K562 (cell line): ENCODE measurements at regions not wholly inside any gene's neighbourhood (a gene's known extent, or its start where the extent isn't known, plus 50 kb on each side); places are given as distances from the start of the nearest gene placed in this dataset.

ENCODE experiments used
- BHLHE40 ChIP-seq: IDR thresholded peaks from 2 replicates; pipeline ENCODE4 v1.6.1; 2011; ENCODE audit warnings: low read length, improper control_type of control experiment
- ERF ChIP-seq: fragments of 450-650 bp; formaldehyde crosslinking; IDR thresholded peaks from 2 replicates; pipeline ENCODE4 v1.4.0; 2020; ENCODE audit warnings: mild to moderate bottlenecking, mixed read lengths
- ZNF175 ChIP-seq: fragments of 200-800 bp; sonication (Bioruptor generic); IDR thresholded peaks from 2 replicates; pipeline ENCODE4 v1.6.1; 2016; ENCODE audit warnings: low read depth, mild to moderate bottlenecking, missing genetic modification characterization, missing compliant biosample characterization
- ZNF75A ChIP-seq: fragments of 450-650 bp; formaldehyde crosslinking; IDR thresholded peaks from 2 replicates; pipeline ENCODE4 v1.4.0; 2020; ENCODE audit warnings: mild to moderate bottlenecking
- TF ChIP-seq, protein P1 (sequence below): fragments of 450-650 bp; conservative IDR thresholded peaks from 2 replicates; pipeline ENCODE4 v1.6.1; 2016; ENCODE audit warnings: missing genetic modification characterization, low read depth, mild to moderate bottlenecking, missing compliant biosample characterization, moderate library complexity
- TF ChIP-seq, protein P2 (sequence below): fragments of 450-650 bp; IDR thresholded peaks from 2 replicates; pipeline ENCODE4 v1.6.1; 2016; ENCODE audit warnings: low read depth, mild to moderate bottlenecking, moderate library complexity
- TF ChIP-seq, protein P3 (sequence below): sonication (generic); formaldehyde crosslinking; IDR thresholded peaks from 2 replicates; pipeline ENCODE4 v1.8.0; 2023; ENCODE audit warnings: mild to moderate bottlenecking, missing genetic modification reagents
- TF ChIP-seq, protein P4 (sequence below), 3 experiments: IDR thresholded peaks in 2 of 3; conservative IDR thresholded peaks in 1 of 3; 2 replicates each; pipeline ENCODE4 v1.5.1; 2011 to 2012; ENCODE audit warnings: low read length in 3 of 3, mild to moderate bottlenecking in 3 of 3, control low read depth in 2 of 3, improper control_type of control experiment in 1 of 3, inconsistent platforms in 1 of 3, low read depth in 1 of 3, mixed read lengths in 1 of 3, moderate library complexity in 1 of 3; ENCODE audit not compliant: insufficient read depth in 2 of 3

DNA sequence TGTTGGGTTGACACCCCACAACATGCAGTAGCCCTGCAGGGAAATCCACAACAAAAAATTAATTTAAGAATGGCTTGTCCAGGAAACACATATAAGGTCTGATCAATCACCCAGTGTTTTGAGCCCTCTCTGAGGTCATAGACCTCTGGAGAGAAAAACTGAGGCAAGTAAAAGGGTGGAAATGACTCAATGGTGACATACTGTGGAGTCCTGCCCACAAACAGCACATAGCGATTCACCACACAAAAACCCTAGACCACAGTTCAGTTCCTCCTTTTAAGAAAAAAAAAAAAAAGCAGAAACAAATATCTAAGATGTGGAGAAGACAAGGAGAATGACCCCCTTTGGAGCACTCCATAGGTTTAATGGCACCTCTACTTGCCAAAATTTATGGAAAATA lies 2691.0 kb downstream of the PCDH7 start (continued):
- TF ChIP-seq, protein P1, sequence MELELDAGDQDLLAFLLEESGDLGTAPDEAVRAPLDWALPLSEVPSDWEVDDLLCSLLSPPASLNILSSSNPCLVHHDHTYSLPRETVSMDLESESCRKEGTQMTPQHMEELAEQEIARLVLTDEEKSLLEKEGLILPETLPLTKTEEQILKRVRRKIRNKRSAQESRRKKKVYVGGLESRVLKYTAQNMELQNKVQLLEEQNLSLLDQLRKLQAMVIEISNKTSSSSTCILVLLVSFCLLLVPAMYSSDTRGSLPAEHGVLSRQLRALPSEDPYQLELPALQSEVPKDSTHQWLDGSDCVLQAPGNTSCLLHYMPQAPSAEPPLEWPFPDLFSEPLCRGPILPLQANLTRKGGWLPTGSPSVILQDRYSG (tag) = no peak
- TF ChIP-seq, protein P2, sequence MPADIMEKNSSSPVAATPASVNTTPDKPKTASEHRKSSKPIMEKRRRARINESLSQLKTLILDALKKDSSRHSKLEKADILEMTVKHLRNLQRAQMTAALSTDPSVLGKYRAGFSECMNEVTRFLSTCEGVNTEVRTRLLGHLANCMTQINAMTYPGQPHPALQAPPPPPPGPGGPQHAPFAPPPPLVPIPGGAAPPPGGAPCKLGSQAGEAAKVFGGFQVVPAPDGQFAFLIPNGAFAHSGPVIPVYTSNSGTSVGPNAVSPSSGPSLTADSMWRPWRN = no peak
- TF ChIP-seq ERF (no peak), ZNF175 (CRISPR knock-in tag) (no peak), BHLHE40 (no peak), ZNF75A (no peak)
- TF ChIP-seq, protein P3, sequence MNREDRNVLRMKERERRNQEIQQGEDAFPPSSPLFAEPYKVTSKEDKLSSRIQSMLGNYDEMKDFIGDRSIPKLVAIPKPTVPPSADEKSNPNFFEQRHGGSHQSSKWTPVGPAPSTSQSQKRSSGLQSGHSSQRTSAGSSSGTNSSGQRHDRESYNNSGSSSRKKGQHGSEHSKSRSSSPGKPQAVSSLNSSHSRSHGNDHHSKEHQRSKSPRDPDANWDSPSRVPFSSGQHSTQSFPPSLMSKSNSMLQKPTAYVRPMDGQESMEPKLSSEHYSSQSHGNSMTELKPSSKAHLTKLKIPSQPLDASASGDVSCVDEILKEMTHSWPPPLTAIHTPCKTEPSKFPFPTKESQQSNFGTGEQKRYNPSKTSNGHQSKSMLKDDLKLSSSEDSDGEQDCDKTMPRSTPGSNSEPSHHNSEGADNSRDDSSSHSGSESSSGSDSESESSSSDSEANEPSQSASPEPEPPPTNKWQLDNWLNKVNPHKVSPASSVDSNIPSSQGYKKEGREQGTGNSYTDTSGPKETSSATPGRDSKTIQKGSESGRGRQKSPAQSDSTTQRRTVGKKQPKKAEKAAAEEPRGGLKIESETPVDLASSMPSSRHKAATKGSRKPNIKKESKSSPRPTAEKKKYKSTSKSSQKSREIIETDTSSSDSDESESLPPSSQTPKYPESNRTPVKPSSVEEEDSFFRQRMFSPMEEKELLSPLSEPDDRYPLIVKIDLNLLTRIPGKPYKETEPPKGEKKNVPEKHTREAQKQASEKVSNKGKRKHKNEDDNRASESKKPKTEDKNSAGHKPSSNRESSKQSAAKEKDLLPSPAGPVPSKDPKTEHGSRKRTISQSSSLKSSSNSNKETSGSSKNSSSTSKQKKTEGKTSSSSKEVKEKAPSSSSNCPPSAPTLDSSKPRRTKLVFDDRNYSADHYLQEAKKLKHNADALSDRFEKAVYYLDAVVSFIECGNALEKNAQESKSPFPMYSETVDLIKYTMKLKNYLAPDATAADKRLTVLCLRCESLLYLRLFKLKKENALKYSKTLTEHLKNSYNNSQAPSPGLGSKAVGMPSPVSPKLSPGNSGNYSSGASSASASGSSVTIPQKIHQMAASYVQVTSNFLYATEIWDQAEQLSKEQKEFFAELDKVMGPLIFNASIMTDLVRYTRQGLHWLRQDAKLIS (CRISPR knock-in tag) = no peak
- TF ChIP-seq, protein P4, sequence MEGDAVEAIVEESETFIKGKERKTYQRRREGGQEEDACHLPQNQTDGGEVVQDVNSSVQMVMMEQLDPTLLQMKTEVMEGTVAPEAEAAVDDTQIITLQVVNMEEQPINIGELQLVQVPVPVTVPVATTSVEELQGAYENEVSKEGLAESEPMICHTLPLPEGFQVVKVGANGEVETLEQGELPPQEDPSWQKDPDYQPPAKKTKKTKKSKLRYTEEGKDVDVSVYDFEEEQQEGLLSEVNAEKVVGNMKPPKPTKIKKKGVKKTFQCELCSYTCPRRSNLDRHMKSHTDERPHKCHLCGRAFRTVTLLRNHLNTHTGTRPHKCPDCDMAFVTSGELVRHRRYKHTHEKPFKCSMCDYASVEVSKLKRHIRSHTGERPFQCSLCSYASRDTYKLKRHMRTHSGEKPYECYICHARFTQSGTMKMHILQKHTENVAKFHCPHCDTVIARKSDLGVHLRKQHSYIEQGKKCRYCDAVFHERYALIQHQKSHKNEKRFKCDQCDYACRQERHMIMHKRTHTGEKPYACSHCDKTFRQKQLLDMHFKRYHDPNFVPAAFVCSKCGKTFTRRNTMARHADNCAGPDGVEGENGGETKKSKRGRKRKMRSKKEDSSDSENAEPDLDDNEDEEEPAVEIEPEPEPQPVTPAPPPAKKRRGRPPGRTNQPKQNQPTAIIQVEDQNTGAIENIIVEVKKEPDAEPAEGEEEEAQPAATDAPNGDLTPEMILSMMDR (IDR thresholded peaks at IDR 0.05 in 2 of 3, conservative IDR thresholded peaks at IDR 0.05 in 1 of 3; ENCODE audit: insufficient read depth in 2 of 3, low read depth in 1 of 3, low read length in 3 of 3) = no peak
